Gastroesophageal sphincter (tissue), 3 donors: ENCODE measurements at regions not wholly inside any gene's neighbourhood (a gene's known extent, or its start where the extent isn't known, plus 50 kb on each side); places are given as distances from the start of the nearest gene placed in this dataset.

Experiments used
- EP300 ChIP-seq: sonication (generic); formaldehyde crosslinking; IDR thresholded peaks from one replicate; pipeline ENCODE4 v1.6.1; 2017; ENCODE audit warnings: antibody characterized with exemption, mild to moderate bottlenecking
- POLR2A ChIP-seq, 2 donors: fragments of 450-650 bp; IDR thresholded peaks; one replicate each; pipeline ENCODE4 v1.6.1; 2017; ENCODE audit warnings: antibody characterized with exemption in 2 of 2, mild to moderate bottlenecking in 2 of 2, moderate library complexity in 1 of 2
- POLR2AphosphoS5 ChIP-seq: sonication (generic); formaldehyde crosslinking; IDR thresholded peaks from one replicate; pipeline ENCODE4 v1.6.1; 2017; ENCODE audit warnings: antibody characterized with exemption
- TF ChIP-seq, protein P1 (sequence below), 4 experiments: fragments of 200-600 bp in 2 of 4; fragments of 450-650 bp in 2 of 4; sonication (generic) in 1 of 4; IDR thresholded peaks; one replicate each; pipeline ENCODE4 v1.5.1; 2017 to 2019; ENCODE audit warnings: antibody characterized with exemption in 4 of 4, mild to moderate bottlenecking in 2 of 4, moderate library complexity in 2 of 4

DNA sequence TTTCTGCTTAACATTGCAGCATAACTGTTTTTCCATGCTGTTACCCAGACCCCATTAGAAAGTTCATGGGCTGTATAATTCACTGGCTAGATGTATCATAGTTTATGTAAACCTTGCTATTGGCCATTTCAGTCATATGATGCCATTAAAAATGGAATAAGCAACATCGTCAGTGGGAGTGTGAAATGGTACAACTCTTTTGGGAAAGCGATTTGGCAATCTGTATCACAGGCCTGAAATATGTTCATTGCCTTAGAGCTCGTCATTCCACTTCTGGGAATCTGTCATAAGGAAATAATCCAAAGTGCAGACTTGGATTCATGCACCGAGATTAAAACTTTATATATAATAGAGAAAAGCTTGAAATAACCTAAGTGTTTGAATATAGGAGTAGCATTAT lies 77.9 kb upstream of the KLF4 start:
- TF ChIP-seq, protein P1, sequence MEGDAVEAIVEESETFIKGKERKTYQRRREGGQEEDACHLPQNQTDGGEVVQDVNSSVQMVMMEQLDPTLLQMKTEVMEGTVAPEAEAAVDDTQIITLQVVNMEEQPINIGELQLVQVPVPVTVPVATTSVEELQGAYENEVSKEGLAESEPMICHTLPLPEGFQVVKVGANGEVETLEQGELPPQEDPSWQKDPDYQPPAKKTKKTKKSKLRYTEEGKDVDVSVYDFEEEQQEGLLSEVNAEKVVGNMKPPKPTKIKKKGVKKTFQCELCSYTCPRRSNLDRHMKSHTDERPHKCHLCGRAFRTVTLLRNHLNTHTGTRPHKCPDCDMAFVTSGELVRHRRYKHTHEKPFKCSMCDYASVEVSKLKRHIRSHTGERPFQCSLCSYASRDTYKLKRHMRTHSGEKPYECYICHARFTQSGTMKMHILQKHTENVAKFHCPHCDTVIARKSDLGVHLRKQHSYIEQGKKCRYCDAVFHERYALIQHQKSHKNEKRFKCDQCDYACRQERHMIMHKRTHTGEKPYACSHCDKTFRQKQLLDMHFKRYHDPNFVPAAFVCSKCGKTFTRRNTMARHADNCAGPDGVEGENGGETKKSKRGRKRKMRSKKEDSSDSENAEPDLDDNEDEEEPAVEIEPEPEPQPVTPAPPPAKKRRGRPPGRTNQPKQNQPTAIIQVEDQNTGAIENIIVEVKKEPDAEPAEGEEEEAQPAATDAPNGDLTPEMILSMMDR (IDR thresholded peaks at IDR 0.05): no peak
- TF ChIP-seq POLR2A (IDR thresholded peaks at IDR 0.05) (no peak), EP300 (no peak), POLR2AphosphoS5 (no peak)
